ENCODE measurements at regions not wholly inside any gene's neighbourhood (a gene's known extent, or its start where the extent isn't known, plus 50 kb on each side); places are given as distances from the start of the nearest gene placed in this dataset.

DNA sequence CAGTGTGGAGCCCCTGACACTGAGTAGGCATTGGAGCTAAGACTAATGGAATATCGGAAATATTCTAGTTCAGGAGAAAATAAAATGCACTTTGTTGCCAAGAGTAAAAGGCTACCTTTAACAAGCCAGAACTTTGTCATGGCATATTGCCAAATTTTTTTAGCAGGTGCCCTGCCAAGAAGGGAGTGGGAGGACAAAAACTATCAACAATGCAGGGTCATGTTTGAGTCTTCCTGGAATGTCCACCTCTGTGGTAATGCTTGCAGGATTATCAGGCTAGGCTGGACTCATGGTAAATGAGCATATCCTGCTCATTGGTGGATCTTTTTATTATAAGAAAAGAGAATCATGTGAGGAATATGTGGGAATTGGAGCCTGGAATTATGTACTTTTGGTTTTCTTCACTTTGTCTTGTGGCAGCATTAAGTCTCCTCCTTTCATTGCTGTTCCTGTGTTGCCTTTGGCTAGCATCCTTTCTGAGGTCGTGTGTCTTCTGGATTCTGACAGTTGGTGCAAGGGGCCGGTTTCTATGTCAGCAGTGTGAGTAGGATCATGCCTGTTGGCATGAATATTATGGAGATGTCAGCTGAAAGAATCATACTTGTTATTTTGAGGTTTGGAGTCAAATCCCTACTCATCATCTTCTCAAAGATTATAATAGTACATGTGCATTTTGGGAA, 122.9 kb upstream of the SPRY2 start:
- no peak for DNase-seq (ENCODE audit: low read depth)

DNA sequence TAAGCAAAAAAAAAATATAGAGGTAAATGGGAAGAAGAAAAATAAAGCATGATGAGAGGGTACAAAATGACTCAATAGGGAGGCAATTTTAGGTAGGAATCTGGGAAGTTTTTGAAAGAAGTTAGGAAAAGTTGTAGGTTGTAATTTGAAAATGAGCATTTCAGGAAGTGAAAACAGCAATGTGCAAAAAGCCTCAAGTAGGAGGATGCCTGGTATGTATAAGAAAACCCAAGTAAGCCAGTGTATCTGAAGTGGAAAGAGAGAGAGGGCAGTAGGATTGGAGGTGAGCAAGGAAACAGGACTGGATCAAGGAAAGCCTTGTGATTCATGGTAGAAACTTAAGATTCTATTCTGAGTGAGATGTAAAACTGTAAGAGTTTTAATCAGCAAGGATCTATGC, 121.6 kb upstream of the SPRY2 start:
- DNase-seq (ENCODE audit: low read depth): no peak

DNA sequence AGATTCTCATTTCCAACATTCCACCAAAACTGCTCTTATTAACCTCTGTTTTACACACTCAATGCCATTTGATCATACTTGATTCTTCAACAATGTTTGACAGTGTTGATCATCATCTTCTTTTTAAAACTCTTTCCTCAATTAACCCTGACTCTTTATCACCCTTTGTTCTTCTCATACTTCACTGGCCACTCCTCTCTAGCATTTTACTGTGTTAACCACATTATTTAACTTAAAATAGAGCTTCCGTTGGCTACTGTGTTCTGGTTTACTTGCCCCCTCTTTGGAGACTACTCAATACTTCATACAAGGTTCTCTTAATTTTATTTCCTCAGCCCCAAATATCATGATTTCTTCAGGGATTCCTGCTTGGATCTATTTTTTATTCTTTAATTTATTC, 121.1 kb upstream of the SPRY2 start:
- no peak for DNase-seq (ENCODE audit: low read depth)

DNA sequence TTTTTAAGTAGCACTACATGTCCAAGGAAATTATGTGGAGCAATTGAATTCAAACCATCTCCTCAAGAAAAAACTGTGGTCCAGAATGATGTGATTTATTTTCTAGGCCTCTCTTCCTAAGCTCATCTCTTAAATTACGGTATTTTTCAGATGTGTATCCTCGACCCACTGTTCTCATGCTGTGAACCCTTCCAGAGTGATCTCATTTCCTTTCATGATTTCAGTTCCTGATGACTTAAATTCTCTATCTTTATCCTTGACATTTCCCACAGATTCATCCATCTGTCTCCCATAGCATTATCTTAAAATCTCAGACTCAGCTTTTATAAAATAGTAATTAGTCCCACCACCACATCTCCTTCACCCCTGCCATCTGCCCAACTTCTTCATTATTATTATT, 117.6 kb upstream of the SPRY2 start:
- DNase-seq (ENCODE audit: low read depth): no peak

DNA sequence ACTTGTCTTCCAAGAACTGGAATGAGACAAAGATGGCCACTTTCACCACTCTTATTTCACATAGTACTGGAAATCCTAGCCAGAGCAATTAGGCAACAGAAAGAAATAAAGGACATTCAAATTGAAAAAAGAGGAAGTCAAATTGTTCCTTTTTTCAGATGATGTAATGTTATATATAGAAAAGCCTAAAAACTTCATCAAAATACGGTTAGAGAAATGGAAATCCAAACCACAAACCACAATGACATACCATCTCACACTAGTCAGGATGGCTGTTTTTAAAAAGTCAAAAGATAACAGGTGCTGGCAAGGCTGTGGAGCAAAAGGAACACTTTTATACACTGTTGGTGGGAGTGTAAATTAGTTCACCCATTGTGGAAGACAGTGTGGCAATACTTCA, 113.3 kb upstream of the SPRY2 start:
- no peak for DNase-seq (ENCODE audit: low read depth)

DNA sequence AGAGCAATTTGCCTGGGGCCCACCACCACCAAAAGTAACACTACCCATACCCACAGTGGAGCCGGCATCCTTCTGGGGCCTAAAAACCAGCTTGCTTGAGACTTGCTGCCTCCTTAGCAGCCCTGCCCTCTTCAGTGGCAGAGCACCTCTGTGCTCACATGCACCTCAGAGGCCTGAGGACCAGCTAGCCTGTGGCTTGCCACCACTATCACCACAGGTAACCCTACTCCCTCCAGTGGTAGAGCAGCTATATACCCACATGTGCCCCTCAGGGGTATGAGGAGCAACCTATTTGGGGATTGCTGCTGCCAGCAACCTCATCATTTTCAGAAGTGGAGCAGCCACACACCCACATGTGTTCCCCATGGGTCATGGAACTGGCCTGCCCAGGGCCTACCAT, 111.4 kb upstream of the SPRY2 start:
- no peak for DNase-seq (ENCODE audit: low read depth)

DNA sequence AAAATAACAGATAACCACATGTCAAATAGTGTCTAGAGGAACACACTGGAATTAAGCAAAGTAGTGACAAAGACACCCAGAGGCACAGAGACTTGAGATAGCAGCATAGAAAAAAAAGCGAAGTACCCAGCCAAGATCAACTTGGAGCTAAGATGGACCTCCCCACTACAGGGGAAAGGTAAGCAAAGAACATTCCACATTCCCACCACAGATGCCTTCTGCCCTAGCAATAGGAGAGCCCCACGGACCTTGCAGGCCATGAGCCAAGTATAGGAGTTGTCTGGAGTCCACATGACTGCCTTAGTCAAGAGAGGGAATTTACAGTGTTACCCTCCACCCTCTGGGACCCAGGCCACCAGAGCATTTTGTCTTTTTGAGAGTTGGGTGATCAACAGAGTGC, 110.7 kb upstream of the SPRY2 start:
- no peak for DNase-seq (ENCODE audit: low read depth)

DNA sequence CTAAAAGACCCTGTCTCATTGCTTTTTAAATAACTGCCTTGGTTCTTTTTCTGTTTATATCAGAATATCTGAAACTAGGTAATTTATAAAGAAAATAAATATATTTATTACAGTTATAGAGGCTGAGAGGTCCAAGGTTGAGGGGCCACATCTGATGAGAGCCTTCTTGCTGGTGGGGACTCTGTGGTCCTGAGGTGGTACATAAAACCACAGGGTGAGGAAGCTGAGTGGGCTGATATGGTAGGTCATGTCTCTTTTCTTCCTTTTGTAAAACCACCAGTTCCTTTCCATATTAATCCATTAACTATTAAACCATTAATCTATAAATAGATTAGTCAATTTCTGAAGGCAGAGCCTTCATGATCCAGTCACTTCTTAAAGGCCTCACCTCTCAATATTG, 109.5 kb upstream of the SPRY2 start:
- no peak for DNase-seq (ENCODE audit: low read depth)

DNA sequence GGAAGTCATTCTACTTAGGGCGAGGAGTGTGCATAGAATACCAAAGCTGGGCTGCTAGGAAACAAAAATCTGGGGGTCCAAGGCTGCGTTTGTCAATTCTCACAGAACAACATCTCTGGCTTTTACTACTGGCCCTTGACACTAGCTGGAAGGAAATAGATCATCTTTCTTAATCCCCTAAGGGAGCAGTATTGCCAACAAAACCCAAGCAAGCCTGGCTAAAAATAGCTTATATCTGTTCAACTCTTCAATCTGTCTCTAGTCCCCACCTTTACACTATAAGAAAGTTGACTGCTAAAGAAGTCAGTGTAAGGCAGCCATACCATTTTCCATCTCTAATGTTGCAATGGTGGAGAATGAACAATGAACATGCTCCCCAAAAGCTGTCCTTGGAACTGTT, 107.8 kb upstream of the SPRY2 start:
- DNase-seq (ENCODE audit: low read depth): no peak

DNA sequence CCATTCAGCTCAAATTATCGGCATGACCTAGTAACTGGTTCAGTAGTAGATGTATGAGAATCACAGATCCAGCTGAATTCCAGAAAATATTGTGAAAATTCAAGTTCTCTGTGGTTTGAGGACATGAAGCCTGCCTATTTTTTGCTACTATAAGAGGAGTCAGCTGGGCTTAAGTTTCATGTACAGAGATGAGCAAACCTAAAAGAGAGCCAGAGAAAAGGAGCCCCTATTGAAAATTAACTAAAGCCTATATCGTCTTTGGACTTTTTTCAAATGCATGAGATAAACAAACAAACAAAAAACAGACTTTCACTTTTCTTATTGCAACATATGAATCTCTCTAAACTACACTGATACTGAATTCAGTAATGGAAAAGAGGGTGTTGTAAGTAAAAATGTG, 106.8 kb upstream of the SPRY2 start:
- no peak for DNase-seq (ENCODE audit: low read depth)

DNA sequence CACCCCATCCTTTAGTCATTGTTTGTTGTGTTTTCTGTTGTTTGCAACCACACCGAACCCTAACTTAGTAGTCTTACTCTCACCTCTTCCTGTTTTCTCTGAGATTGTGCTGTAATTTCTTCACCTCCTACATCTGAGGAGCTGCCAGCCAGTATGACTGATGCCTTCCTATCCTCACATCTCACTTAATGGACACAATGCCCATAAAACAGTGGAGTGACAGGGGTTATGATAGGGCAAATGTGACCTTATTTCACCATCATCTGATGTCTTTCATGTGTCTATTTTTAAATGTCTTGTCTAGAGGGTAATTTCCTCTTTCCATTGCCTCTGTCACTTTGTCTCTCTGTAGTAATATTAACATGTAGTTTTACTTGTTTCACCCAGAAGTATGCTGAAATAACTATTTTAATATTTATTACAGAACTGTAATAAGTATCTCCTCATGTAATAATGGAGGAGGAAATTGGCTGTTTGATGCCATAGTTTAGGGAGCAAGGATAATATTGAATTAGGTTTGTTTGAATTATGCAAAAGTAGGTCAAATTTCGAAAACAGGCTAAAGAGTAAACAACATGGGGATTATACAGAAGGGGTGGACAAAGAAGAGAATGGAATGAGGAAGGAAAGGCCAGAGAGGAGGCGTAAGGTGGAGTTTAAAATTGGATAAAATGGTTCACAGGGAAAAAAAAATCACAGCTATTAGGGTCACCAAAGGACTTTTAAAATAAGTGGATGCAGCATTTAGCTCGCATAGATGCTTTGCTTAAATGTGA, 103.5 kb upstream of the SPRY2 start:
- no peak for DNase-seq (ENCODE audit: low read depth)

DNA sequence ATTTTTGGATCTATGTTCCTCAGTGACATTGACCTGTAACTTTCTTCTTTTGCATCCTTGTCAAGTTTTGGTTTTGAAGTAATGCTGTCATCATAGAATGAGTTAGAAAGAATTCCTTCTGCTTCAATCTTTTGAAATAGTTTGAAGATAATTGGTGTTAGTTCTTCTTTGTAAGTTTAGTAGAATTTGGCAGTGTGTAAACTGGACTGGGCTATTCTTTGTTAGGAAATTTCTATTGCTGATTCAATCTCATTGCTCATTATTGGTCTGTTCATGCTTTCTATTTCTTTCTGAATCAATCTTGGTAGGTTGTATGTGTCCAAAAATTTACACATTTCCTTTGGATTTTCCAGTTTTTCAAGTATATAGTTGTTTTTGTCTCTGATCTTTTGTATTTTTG, 101.7 kb upstream of the SPRY2 start:
- no peak for DNase-seq (ENCODE audit: low read depth)

DNA sequence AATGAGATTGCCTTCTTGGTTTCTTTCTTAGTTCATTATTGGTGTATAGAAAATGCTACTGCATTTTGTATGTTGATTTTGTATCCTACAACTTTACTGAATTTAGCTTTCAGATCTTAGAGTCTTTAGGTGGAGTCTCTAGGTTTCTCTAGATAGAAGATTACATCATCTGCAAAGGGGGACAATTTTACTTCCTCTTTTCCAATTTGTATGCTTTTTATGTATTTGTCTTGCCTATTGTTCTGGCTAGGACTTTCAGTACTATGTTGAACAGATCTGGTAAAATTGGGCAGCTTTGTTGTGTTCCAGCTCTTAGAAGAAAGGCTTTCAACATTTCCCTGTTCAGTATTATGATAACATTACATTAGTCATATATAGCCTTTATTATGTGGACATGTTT, 101.0 kb upstream of the SPRY2 start:
- DNase-seq (ENCODE audit: low read depth): no peak

DNA sequence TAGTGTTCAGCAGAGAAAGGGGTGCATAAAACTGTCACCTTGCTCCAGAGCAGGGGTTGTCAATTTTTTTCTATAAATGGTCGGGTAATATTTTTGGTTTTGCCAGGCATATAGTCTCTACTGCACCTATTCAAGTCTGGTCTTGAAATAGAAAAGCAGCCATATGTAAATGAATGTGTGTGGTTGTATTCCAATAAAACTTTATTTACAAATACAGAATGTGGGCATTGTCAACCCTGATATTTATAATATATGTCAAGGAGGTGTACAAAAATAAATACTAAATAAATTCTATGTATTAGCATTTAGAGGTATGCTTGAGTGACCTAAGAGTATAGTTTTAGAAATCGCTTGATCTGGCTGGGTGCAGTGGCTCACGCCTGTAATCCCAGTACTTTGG, 97.6 kb upstream of the SPRY2 start:
- DNase-seq (ENCODE audit: low read depth): no peak

DNA sequence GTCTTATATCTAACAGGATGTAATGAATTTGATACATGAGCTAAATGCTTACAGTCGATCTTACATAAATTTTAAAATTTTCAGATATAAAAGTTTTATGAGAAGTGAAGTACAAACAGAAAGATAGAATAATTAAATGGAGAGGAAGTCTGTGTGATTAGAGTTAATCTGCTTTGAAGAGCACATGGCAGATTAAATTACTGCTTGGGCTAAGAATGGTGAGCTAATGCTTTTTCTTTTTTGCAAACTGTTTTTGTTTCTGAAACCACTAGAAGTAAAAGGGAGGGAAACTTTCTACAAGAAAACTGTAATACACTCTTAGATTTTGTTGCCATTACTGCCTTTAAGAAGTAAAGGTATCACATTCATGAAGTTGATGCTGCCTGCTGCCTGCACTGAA, 96.3 kb upstream of the SPRY2 start:
- DNase-seq (ENCODE audit: low read depth): no peak

DNA sequence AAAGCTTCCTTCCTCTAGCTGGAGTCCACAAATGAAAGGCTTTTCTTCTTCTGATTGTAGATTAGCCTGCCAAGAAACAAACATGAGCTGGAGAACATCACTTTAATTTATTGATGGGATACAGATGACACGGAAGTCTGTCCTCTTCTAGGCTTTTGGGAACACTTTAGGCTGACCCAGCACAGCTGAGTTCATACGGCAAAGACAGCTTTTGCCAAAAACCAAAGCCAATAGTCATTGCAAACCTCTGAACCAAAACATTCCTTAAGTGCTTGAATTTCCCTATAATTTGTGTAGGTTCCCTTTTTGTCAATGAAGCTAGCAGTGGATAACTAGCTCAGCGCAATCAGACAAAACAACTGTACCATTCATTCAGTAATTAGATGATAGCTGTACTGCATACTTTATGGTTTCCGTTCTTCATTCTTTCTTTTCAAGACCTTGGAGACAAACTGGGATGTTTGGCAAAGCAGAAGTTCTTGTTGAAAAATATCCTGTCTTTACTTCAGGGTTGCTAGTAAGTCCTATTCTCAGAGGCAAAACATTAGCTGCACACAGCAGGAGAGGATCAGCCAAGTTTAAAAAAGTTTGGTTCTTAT, 95.7 kb upstream of the SPRY2 start:
- no peak for DNase-seq (ENCODE audit: low read depth)

DNA sequence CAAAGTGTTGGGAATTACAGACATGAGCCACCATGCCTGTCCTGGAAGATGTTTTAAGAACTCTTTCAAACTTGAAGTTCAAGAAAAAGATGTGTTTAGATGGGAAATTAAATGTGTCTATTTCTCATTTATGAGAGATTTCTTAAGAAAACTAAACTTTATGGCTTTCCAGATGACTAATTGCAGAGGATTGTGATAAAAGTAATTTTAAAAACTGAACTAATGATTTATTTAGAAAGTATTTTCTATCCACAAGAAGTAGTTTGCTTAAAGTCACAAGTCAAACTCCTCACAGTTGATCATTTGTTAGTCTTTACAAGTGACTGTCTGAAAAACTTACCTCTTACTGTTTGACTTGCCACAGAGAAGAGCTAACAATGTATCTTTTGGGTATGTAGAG, 89.6 kb upstream of the SPRY2 start:
- DNase-seq (ENCODE audit: low read depth): no peak

DNA sequence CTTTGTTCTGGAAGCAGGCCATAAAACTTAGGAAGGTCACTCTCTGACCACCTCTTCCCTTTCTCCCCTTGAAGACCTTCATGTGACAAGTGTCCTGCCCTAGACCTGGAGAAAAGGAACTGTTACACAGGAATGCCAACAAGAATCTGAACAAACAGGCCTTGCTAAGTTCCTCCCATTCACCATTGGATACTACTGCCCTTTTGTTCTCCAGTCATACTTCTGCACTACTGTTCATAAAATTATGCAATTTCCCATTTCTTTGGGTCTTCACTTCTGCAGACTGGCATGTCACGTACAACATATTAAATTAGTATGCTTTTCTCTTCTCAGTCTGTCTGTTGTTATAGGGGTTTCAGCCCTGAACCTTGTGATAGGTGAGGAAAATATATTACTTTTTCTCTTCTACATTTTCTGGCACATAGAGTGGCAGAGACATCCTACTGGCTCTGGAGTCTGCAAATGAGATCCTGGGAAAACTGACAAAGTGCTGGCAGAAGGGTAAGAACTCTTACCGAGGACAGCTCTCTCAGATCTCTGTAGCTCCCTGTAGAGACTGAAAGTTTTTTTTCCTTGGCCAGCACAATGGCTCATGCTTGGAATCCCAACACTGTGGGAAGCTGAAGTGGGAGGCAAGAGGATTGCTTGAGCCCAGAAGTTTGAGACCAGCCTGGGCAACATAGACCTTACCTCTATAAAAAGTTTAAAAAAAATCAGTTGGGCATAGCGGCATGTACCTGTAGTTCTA, 87.6 kb upstream of the SPRY2 start:
- DNase-seq (ENCODE audit: low read depth): no peak

DNA sequence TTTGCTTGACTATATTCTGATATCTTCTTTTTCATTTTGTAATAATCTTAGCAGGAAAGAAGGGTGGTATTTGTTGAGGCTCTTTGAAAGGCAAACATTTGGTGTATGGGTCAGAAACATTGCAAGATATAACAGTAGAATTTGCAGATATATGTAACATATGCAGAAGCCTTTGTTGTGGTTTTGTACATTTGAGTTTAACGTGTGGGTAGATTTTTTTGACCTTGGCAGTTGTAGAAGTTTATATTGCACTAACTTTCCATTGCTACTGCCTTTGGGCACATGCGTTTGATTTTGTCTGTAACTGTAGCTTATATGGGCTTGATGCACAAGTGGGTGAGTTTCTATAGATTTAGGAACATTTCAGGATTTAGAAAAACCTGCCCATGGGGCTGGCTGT, 78.5 kb upstream of the SPRY2 start:
- no peak for DNase-seq (ENCODE audit: low read depth)

DNA sequence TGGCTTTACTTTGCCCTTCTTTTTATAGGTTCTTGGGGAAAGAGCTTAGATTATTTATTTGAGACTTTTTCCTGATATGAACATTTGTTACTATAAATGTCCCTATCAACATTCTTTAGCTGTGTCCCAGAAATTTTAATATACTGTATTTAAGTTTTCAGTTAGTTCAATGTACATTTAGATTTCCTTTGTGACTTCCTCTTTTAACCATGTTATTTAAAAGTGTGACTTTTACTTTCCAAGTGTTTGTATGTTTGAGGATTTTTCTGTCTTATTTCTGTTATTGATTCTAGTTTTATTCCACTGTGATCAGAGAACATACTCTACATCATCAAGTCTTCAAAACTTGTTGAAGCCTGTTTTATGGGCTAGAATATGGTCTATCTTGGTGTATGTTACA, 72.7 kb upstream of the SPRY2 start:
- no peak for DNase-seq (ENCODE audit: low read depth)

DNA sequence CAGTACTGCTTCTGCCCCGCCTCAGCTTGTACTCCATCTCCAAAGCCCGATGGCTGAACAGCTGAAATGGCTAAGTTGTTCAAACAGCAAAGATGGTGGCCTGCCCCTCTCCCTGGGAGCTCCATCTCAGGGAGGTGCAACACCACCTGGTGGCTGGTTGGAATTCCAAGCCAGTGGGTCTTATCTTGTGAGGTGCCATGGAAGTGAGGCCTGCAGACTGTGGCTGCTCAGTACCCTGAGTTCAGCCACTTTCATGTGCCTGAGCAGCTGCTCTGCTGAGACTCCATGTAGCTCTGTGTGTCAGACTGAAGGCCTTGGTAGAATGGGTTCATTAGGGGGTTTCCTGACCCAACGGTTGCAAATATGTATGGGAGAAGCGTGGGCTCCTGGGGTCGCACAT, 67.3 kb upstream of the SPRY2 start:
- DNase-seq (ENCODE audit: low read depth): peak; percentile 6

DNA sequence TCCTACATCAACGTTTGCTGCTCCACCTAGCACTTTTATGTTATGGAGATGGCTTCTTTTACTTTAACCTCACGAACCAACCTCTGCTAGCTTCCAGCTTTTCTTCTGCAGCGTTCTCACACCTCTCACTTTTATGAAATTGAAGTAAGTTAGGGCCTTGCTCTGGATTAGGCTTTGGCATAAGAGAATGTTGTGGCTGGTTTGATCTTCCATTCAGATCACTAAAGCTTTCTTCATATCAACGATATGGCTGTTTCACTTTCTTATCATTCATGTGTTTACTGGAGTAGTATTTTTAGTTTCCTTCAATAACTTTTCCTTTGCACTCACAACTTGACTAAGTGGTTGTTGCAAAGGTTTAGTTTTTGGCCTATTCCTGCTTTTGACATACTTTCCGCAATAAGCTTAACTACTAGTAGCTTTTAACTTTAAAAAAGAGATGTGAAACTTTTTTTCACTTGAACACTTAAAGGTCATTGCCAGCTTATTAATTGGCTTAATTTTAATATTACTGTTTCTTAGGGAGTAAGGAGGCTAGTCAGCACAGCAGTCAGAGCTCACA, 60.0 kb upstream of the SPRY2 start:
- no peak for DNase-seq (ENCODE audit: low read depth)
